ENCODE measurements at regions not wholly inside any gene's neighbourhood (a gene's known extent, or its start where the extent isn't known, plus 50 kb on each side); places are given as distances from the start of the nearest gene placed in this dataset.
"Not testable (repeated sequence)": the region's sequence is repeated elsewhere in the genome, so short reads cannot be mapped to it uniquely, and the experiment has no call there.

GRCh38 chr7:76926416-76926815 lies 105.7 kb downstream of the SPDYE17 start:
- DNase-seq = not testable (repeated sequence)

DNA sequence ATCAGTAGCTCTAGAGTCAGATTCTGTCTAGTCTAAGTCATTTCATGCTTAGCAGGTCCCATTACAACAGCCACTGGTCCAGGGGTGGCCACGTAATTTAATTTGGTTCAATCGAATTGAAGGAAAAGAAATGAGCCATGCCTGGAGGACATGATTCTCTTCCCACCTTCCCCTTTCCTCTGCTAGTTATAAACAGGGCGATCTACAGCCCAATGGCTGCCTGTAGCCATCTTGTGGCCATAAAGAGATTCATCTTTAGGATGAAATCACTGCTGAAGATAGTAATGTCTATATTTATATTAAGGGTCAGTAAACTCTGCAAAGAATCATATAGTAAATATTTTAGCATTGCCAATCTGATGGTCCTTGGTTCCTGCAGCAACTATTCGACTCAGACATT lies 107.4 kb downstream of the SPDYE17 start:
- not testable (repeated sequence) for DNase-seq

DNA sequence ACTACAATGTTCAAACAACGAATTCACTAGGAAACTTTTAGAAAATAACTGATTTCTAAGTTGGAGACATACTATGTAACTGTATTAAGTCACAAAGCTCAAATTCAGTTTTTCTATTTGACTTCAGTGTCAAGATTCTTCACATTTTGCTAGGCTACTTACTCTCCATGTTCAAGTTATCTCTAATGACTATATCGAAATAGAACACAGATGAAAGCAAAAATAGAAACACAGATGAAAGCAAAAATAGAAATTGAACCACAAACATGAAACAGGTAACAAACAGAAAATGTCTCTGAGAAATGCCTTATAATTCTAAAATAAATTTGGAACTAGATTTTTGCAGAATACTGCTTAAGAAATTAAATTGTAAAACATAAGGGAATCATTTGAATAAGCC lies 113.5 kb downstream of the SPDYE17 start:
- DNase-seq = not testable (repeated sequence)

- peak in 1 of 2 donors; percentile 7 for DNase-seq
Measured at GRCh38 chr7:76914361-76914760, 117.8 kb downstream of the SPDYE17 start.

GRCh38 chr7:76912011-76912814 lies 119.9 kb downstream of the SPDYE17 start:
- DNase-seq = not testable (repeated sequence)

DNA sequence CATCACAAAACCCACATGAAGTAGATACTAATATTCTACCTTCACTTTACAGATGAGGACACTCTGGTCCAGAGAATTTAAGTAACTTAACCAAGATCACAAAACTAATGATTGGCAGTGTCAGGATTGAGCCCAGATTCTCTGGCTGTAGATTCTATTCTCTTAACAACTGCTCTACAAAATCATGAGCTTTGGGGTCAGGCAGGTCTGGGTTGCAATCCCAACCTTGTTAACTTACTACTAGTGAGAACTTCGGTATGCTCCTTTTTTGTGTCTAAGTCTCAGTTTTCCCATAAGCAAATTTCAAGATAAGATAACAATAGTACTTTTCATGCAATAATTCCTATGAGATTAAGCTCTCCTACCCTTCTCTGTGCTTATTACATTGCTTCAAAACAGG lies 127.5 kb downstream of the SPDYE17 start:
- DNase-seq = not testable (repeated sequence)

- not testable (repeated sequence) for DNase-seq
Measured at GRCh38 chr7:76901944-76902710, 130.0 kb downstream of the SPDYE17 start.

DNA sequence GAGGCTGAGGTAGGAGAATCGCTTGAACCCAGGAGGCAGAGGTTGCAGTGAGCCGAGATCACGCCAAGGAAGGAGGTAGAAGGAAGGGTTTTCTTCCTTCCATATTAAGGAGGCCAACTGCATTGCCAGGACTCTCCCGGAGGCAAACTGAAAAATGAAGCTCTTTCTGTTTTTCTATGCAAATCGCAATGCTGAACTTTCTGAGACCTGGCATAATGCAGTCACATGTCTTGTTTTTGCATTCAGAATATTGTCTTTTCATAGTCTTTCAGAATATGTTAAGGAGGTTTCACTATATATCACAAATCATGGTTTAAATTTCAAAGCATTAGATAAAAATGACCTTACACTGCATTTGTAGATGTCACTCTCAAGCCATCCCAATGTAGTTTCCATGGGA lies 133.4 kb downstream of the SPDYE17 start:
- not testable (repeated sequence) for DNase-seq

GRCh38 chr7:76897007-76897406 lies 135.2 kb downstream of the SPDYE17 start:
- not testable (repeated sequence) for DNase-seq

GRCh38 chr7:76895696-76896095 lies 136.5 kb downstream of the SPDYE17 start:
- not testable (repeated sequence) for DNase-seq

- not testable (repeated sequence) for DNase-seq
Measured at GRCh38 chr7:76891771-76892170, 140.4 kb downstream of the SPDYE17 start.

DNA sequence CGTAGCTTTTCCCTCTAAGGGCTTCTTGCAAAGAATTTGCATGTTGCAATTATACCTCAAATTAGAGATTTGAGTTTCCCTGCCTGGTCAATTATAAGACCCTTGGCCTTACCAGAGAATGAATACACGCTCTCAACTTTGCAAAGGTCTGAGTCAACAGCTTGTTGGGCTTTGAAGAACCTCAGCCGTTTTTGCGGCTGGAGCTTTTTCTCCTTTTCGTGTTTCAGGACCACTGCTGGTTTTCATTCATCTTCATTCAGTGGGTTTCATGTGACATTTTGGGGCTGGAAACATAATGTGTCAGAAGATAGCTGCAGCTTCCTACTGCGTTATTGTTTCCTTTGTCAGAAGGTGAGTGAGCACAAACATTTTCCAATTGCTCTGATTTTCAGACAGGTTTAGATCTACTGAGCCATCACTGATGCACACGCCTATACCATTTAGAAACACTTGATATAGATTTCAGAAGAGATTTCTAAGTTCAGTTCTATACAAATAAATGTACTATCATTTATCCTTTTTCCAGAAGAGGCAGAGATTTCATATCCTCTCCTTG lies 152.3 kb downstream of the SPDYE17 start:
- DNase-seq = not testable (repeated sequence)

- DNase-seq = not testable (repeated sequence)
Measured at GRCh38 chr7:76875760-76876159, 156.4 kb downstream of the SPDYE17 start.

GRCh38 chr7:76870504-76870808 lies 161.7 kb downstream of the SPDYE17 start:
- not testable (repeated sequence) for DNase-seq

GRCh38 chr7:76867364-76867889 lies 164.7 kb downstream of the SPDYE17 start:
- DNase-seq = not testable (repeated sequence)

DNA sequence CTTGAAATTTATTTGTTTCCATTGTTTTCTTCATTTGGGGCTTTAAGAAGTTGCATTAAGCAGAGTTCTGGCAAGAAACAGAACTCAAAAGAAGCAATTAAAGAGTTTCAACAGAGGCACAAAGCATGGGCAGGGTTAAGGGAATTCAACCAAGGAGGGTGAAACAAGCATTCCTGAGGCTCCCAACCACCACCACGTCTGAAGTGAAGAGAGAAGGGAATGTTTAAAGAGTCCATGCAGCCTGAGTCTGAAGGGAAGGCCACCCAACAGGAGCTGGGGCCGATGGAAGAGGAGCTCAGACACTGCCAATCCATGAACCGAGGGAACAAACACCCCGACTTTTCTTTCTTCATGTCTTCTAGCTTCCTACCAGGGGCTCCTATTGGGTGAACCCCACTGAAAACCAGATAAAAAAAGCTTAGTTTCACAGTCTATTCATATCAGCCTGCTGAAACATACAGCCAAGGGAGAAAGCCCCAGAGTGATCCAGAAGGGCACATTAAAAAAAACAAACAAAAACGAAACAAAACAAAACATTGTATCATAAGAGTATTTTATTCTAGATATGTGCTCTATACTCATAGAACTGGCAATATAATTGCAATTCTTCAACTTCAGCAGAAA lies 168.9 kb downstream of the SPDYE17 start:
- not testable (repeated sequence) for DNase-seq

DNA sequence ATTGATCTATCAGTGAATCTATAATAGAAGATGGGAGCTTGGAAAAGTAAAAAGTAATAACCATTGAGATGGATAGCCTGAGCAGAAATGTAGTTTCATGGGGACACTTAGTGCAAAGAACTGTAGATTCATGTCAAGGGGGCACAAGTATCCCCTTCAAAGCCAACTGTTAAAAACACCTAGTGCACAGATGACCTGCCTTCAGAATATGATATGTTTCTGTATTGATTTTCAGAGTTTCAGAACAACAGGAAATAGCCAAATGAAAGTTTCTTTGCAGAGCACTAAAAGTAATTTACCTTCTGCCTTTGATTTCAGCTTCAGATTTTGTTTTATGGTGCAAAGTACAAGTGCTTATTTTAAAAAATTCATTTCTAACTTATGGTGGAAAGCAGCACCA lies 169.9 kb downstream of the SPDYE17 start:
- DNase-seq = not testable (repeated sequence)

DNA sequence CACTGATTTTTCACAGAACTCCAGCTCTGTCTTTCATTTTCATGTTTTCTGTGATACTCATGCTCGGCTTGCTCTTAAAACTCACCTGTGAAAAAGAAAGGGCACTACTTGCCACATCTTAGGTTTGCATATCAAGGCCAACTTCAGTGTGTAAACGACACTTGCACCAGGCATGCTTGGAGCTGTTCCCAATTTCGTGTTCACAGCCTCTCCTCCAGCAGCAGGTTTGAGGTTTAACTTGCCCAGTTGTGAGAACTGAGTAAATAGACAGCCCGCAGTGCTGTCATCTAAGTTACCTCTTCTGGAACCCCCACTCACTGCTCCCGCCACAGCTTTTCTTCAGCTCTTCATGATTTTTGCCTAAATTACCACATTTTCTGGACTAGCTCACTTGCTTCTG lies 172.2 kb downstream of the SPDYE17 start:
- not testable (repeated sequence) for DNase-seq

DNA sequence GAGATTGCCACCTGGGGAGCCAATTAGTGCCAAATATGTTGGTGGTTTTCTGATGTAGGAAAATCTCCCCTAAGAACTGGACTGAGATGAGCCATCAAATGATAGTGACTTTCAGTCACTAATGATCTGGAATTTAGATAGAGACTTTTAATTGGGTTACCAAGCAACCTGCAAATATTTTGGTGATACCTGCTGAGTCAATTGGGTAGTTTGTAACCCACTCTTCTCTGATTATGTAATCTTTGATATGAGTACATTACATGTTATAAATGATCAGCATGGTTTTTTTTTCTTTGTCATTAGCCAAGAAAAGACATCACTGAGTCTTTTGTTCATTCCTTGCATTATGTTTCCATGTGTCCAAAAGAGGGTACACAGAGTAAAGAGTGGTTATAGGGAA lies 177.5 kb downstream of the SPDYE17 start:
- DNase-seq = not testable (repeated sequence)

- not testable (repeated sequence) for DNase-seq
Measured at GRCh38 chr7:76852787-76853584, 179.2 kb downstream of the SPDYE17 start.

DNA sequence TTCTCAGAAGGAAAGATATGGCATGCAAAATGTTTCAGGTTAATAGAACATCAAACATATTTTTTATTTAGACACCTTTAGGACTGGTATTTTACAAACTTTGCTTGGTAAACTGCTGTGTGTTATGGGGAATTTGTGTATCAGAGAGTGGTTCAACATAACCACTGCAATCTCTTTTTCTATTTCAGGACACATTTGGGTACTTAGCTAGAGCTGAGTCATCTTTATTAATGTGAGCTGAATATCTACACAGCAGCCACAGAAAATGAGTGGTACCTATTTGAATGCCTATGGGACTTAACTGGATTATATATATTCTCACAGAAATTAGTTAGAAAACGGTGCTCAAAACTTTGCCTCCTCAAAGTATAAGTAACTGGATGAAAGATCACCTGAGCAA lies 179.8 kb downstream of the SPDYE17 start:
- DNase-seq = not testable (repeated sequence)
